DND-41 (cell line): ENCODE measurements at regions not wholly inside any gene's neighbourhood (a gene's known extent, or its start where the extent isn't known, plus 50 kb on each side); places are given as distances from the start of the nearest gene placed in this dataset.

ENCODE experiments used
- CTCF ChIP-seq: IDR thresholded peaks from 2 replicates; pipeline ENCODE4 v1.5.1; 2012; ENCODE audit warnings: borderline replicate concordance, low read length, moderate library complexity, mild to moderate bottlenecking; ENCODE audit not compliant: poor library complexity, severe bottlenecking; ENCODE audit errors: extremely low read depth
- EZH2 ChIP-seq: IDR thresholded peaks from 3 replicates; pipeline ENCODE4 v1.6.1; 2012; ENCODE audit warnings: borderline replicate concordance, low read depth, mild to moderate bottlenecking, moderate library complexity, low read length, inconsistent platforms; ENCODE audit not compliant: severe bottlenecking

- TF ChIP-seq CTCF (no peak), EZH2 (no peak)
These were observed 226.2 kb downstream of the CDRT15L2 start for GRCh38 chr17:20805751-20806150.
